Liver (tissue), 8 donors: ENCODE measurements at regions not wholly inside any gene's neighbourhood (a gene's known extent, or its start where the extent isn't known, plus 50 kb on each side); places are given as distances from the start of the nearest gene placed in this dataset.

ENCODE experiments used
- DNase-seq: peaks from one replicate; pipeline ENCODE4 v3.0.0-alpha.2; 2017; ENCODE audit warnings: low spot score
- H3K27ac ChIP-seq, 2 donors: one replicate each; pipeline ENCODE4 v1.7.0; 2013; ENCODE audit warnings: inconsistent platforms in 2 of 2, low read length in 2 of 2, control low read depth in 1 of 2, low read depth in 1 of 2, mild to moderate bottlenecking in 1 of 2
- H3K27me3 ChIP-seq, 4 donors: one replicate each; pipeline versions ENCODE4 v1.6.1 to v1.7.0; 2013; ENCODE audit warnings: low read length in 3 of 4, inconsistent platforms in 1 of 4, mild to moderate bottlenecking in 1 of 4, moderate library complexity in 1 of 4; ENCODE audit not compliant: control insufficient read depth in 4 of 4, insufficient read depth in 4 of 4
- H3K36me3 ChIP-seq, 4 donors: one replicate each; pipeline versions ENCODE4 v1.6.1 to v1.7.0; 2013; ENCODE audit warnings: low read length in 3 of 4, mild to moderate bottlenecking in 3 of 4, low read depth in 1 of 4, moderate library complexity in 1 of 4; ENCODE audit not compliant: control insufficient read depth in 4 of 4, insufficient read depth in 3 of 4
- H3K4me1 ChIP-seq, 4 donors: one replicate each; pipeline versions ENCODE4 v1.6.1 to v1.7.0; 2013; ENCODE audit warnings: low read length in 3 of 4, mild to moderate bottlenecking in 3 of 4, moderate library complexity in 1 of 4; ENCODE audit not compliant: control insufficient read depth in 4 of 4, insufficient read depth in 4 of 4
- H3K4me3 ChIP-seq, 3 donors: one replicate each; pipeline versions ENCODE4 v1.6.1 to v1.7.0; 2013; ENCODE audit warnings: low read length in 3 of 3, control low read depth in 1 of 3, low read depth in 1 of 3, mild to moderate bottlenecking in 1 of 3
- H3K9ac ChIP-seq, 2 donors: one replicate each; pipeline ENCODE4 v1.7.0; 2013; ENCODE audit warnings: low read length in 2 of 2, mild to moderate bottlenecking in 2 of 2, moderate library complexity in 2 of 2, control low read depth in 1 of 2, low read depth in 1 of 2
- H3K9me3 ChIP-seq, 4 donors: one replicate each; pipeline versions ENCODE4 v1.6.1 to v1.7.0; 2013; ENCODE audit warnings: low read length in 3 of 4; ENCODE audit not compliant: control insufficient read depth in 4 of 4
- ATF3 ChIP-seq: IDR thresholded peaks from 2 replicates; pipeline ENCODE4 v1.6.1; 2016; ENCODE audit warnings: antibody characterized with exemption
- CTCF ChIP-seq: fragments of 150-350 bp; IDR thresholded peaks from 2 replicates; pipeline ENCODE4 v1.5.1; 2017; ENCODE audit warnings: improper control_type of control experiment, low read depth, low read length; ENCODE audit not compliant: missing input control
- EGR1 ChIP-seq, 2 donors: IDR thresholded peaks; 2 replicates each; pipeline ENCODE4 v1.6.1; 2016 to 2018; ENCODE audit warnings: antibody characterized with exemption in 2 of 2, low read depth in 2 of 2
- FOXA1 ChIP-seq: IDR thresholded peaks from 2 replicates; pipeline ENCODE4 v1.6.1; 2016; ENCODE audit warnings: antibody characterized with exemption
- FOXA2 ChIP-seq: IDR thresholded peaks from 2 replicates; pipeline ENCODE4 v1.6.1; 2016; ENCODE audit warnings: antibody characterized with exemption
- GABPA ChIP-seq, 2 donors: IDR thresholded peaks in 1 of 2; conservative IDR thresholded peaks in 1 of 2; 2 replicates each; pipeline ENCODE4 v1.6.1; 2016; ENCODE audit warnings: antibody characterized with exemption in 2 of 2, mild to moderate bottlenecking in 1 of 2, moderate library complexity in 1 of 2
- HNF4A ChIP-seq, 2 donors: conservative IDR thresholded peaks; 2 replicates each; pipeline ENCODE4 v1.6.1; 2016; ENCODE audit warnings: antibody characterized with exemption in 2 of 2, mild to moderate bottlenecking in 2 of 2
- HNF4G ChIP-seq: IDR thresholded peaks from 2 replicates; pipeline ENCODE4 v1.6.1; 2016; ENCODE audit warnings: antibody characterized with exemption
- JUND ChIP-seq, 2 donors: IDR thresholded peaks; 2 replicates each; pipeline ENCODE4 v1.6.1; 2016; ENCODE audit warnings: antibody characterized with exemption in 2 of 2
- MAX ChIP-seq: IDR thresholded peaks from 2 replicates; pipeline ENCODE4 v1.6.1; 2016; ENCODE audit warnings: antibody characterized with exemption
- NR2F2 ChIP-seq: IDR thresholded peaks from 2 replicates; pipeline ENCODE4 v1.6.1; 2016; ENCODE audit warnings: antibody characterized with exemption
- RAD21 ChIP-seq, 2 donors: IDR thresholded peaks; 2 replicates each; pipeline ENCODE4 v1.6.1; 2016; ENCODE audit warnings: antibody characterized with exemption in 2 of 2, mild to moderate bottlenecking in 2 of 2
- REST ChIP-seq: IDR thresholded peaks from 2 replicates; pipeline ENCODE4 v1.6.1; 2016; ENCODE audit warnings: antibody characterized with exemption, mild to moderate bottlenecking
- RXRA ChIP-seq, 2 donors: IDR thresholded peaks; 2 replicates each; pipeline ENCODE4 v1.6.1; 2017 to 2018; ENCODE audit warnings: antibody characterized with exemption in 2 of 2, mild to moderate bottlenecking in 1 of 2
- SP1 ChIP-seq: IDR thresholded peaks from 2 replicates; pipeline ENCODE4 v1.6.1; 2018; ENCODE audit warnings: antibody characterized with exemption, mild to moderate bottlenecking
- TAF1 ChIP-seq: conservative IDR thresholded peaks from 2 replicates; pipeline ENCODE4 v1.6.1; 2016; ENCODE audit warnings: antibody characterized with exemption, mild to moderate bottlenecking
- YY1 ChIP-seq: IDR thresholded peaks from 2 replicates; pipeline ENCODE4 v1.6.1; 2016; ENCODE audit warnings: antibody characterized with exemption, mild to moderate bottlenecking
- ZBTB33 ChIP-seq: IDR thresholded peaks from 2 replicates; pipeline ENCODE4 v1.6.1; 2016; ENCODE audit warnings: antibody characterized with exemption
- WGBS: extraction: QIAGEN DNeasy Blood & Tissue Kit; methylation state at CpG from one replicate; pipeline ENCODE4 v1.1.7; 2013; 5-methylcytosine and 5-hydroxymethylcytosine counted together
- donor health status: healthy.
- donor health status: healthy.
- donor health status: healthy.
- donor health status: healthy.
- donor health status: healthy.

- TF ChIP-seq RXRA (IDR thresholded peaks at IDR 0.05) (no peak), HNF4A (conservative IDR thresholded peaks at IDR 0.05) (no peak), YY1 (no peak), CTCF (no peak), GABPA (IDR thresholded peaks at IDR 0.05 in 1 of 2, conservative IDR thresholded peaks at IDR 0.05 in 1 of 2) (no peak), FOXA2 (no peak), MAX (no peak), ZBTB33 (no peak), SP1 (no peak), HNF4G (no peak), JUND (IDR thresholded peaks at IDR 0.05) (no peak), REST (no peak), NR2F2 (no peak), FOXA1 (no peak), TAF1 (no peak), EGR1 (IDR thresholded peaks at IDR 0.05; ENCODE audit: low read depth in 2 of 2) (no peak), ATF3 (no peak), RAD21 (IDR thresholded peaks at IDR 0.05) (no peak)
- H3K4me3 ChIP-seq, result no peak overlapping the region
- WGBS, result 85% methylated on average over 6 of the region's 6 CpGs
- H3K36me3 ChIP-seq, result no peaks in the 10 kb centered on the region
- no peaks in the 10 kb centered on the region for H3K9me3 ChIP-seq
- DNase-seq, result no peak
- H3K9ac ChIP-seq, result no peak overlapping the region
- H3K4me1 ChIP-seq, result no peaks in the 10 kb centered on the region
- H3K27ac ChIP-seq, result no peak overlapping the region
- H3K27me3 ChIP-seq, result no peaks in the 10 kb centered on the region
Measured at GRCh38 chr3:31409866-31410265, 122.9 kb upstream of the STT3B start.

GRCh38 chr3:31410411-31410810 is 122.3 kb upstream of the STT3B start:
- no peaks in the 10 kb centered on the region for H3K36me3 ChIP-seq
- WGBS, result 85% methylated on average over 3 of the region's 3 CpGs
- no peaks in the 10 kb centered on the region for H3K4me1 ChIP-seq
- H3K4me3 ChIP-seq, result no peak overlapping the region
- H3K9me3 ChIP-seq, result no peaks in the 10 kb centered on the region
- no peaks in the 10 kb centered on the region for H3K27me3 ChIP-seq
- no peak overlapping the region for H3K9ac ChIP-seq
- H3K27ac ChIP-seq, result no peak overlapping the region
- DNase-seq, result no peak
- TF ChIP-seq RXRA (IDR thresholded peaks at IDR 0.05) (no peak), HNF4G (no peak), SP1 (no peak), MAX (no peak), YY1 (no peak), REST (no peak), TAF1 (no peak), FOXA2 (no peak), JUND (IDR thresholded peaks at IDR 0.05) (no peak), FOXA1 (no peak), ATF3 (no peak), HNF4A (conservative IDR thresholded peaks at IDR 0.05) (no peak), NR2F2 (no peak), GABPA (IDR thresholded peaks at IDR 0.05 in 1 of 2, conservative IDR thresholded peaks at IDR 0.05 in 1 of 2) (no peak)
